Esophagus muscularis mucosa (tissue), 4 donors: ENCODE measurements at regions not wholly inside any gene's neighbourhood (a gene's known extent, or its start where the extent isn't known, plus 50 kb on each side); places are given as distances from the start of the nearest gene placed in this dataset.

ENCODE experiments used
- DNase-seq: peaks from one replicate; pipeline ENCODE4 v3.0.0-alpha.2; 2017; ENCODE audit errors: extremely low spot score
- H3K27ac ChIP-seq, 4 donors: fragments of 200-600 bp; sonication (generic); replicated peaks in 1 of 4; 1 replicate in 3 of 4; 2 replicates in 1 of 4; pipeline ENCODE4 v1.5.1; 2016 to 2019; ENCODE audit warnings: mild to moderate bottlenecking in 1 of 4
- H3K27me3 ChIP-seq, 4 donors: fragments of 200-600 bp; sonication (generic); one replicate each; pipeline versions ENCODE4 v1.5.1 to v1.6.0; 2016 to 2019
- H3K36me3 ChIP-seq, 4 donors: fragments of 200-600 bp; sonication (generic); one replicate each; pipeline ENCODE4 v1.5.1; 2016 to 2019
- H3K4me1 ChIP-seq, 4 donors: fragments of 200-600 bp; sonication (generic); one replicate each; pipeline ENCODE4 v1.5.1; 2016 to 2019
- H3K4me3 ChIP-seq, 4 donors: fragments of 200-600 bp; sonication (generic); 1 replicate in 2 of 4; 2 replicates in 2 of 4; pipeline ENCODE4 v1.5.1; 2016 to 2019; ENCODE audit warnings: mild to moderate bottlenecking in 4 of 4, moderate library complexity in 1 of 4
- H3K9me3 ChIP-seq, 4 donors: fragments of 200-600 bp; sonication (generic); 1 replicate in 3 of 4; 2 replicates in 1 of 4; pipeline ENCODE4 v1.5.1; 2016 to 2019
- EP300 ChIP-seq: sonication (generic); formaldehyde crosslinking; IDR thresholded peaks from one replicate; pipeline ENCODE4 v1.6.1; 2017; ENCODE audit warnings: antibody characterized with exemption
- POLR2A ChIP-seq: fragments of 450-650 bp; IDR thresholded peaks from one replicate; pipeline ENCODE4 v1.6.1; 2017; ENCODE audit warnings: antibody characterized with exemption, moderate library complexity, mild to moderate bottlenecking, low read depth
- POLR2AphosphoS5 ChIP-seq, 2 donors: sonication (generic); formaldehyde crosslinking; IDR thresholded peaks; one replicate each; pipeline ENCODE4 v1.6.1; 2017; ENCODE audit warnings: antibody characterized with exemption in 2 of 2
- WGBS: methylation state at CpG from one replicate; pipeline ENCODE4 v1.1.5; 2018; 5-methylcytosine and 5-hydroxymethylcytosine counted together
- intact Hi-C: fragments of 100-400 bp; cut with DNase I; formaldehyde crosslinking; loops from one replicate; pipeline ENCODE4 v1.15.1; 2023
- TF ChIP-seq, protein P1 (sequence below), 3 experiments: fragments of 200-600 bp in 2 of 3; fragments of 450-650 bp in 1 of 3; sonication (generic) in 2 of 3; IDR thresholded peaks; one replicate each; pipeline ENCODE4 v1.5.1; 2017 to 2019; ENCODE audit warnings: antibody characterized with exemption in 3 of 3, mild to moderate bottlenecking in 2 of 3, moderate library complexity in 1 of 3

DNA sequence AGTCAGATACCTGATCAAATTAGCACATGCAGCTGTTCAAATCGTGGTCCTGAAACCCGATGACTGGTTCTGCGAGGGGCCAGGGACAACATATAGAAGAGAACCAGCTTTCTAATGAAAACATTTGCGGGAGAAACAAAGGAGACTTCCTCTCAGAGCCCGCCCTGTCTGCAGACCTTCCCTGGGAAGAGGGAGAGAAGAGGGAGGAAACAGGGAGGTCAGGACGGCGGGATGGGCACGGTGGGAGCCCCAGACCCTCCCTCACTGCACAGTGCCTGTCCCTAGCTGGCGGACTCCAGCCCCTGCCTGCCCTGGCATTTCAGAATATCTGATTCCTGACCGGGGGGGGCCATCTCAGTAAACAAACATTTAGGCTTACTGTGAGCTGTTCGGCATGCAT lies 317.3 kb downstream of the FOXL1 start:
- TF ChIP-seq POLR2AphosphoS5 (IDR thresholded peaks at IDR 0.05) = no peak
- H3K27me3 ChIP-seq = peaks cover 0 to 51% (median 0%) of the 10 kb centered on the region in 4 donors
- no peak overlapping the region for H3K4me3 ChIP-seq
- DNase-seq = no peak
- H3K9me3 ChIP-seq = no peaks in the 10 kb centered on the region
- H3K27ac ChIP-seq = no peak overlapping the region
- no peaks in the 10 kb centered on the region for H3K4me1 ChIP-seq
- H3K36me3 ChIP-seq = no peaks in the 10 kb centered on the region
- intact Hi-C loops = no loop called here
- WGBS = 42% methylated on average over 9 of the region's 11 CpGs

DNA sequence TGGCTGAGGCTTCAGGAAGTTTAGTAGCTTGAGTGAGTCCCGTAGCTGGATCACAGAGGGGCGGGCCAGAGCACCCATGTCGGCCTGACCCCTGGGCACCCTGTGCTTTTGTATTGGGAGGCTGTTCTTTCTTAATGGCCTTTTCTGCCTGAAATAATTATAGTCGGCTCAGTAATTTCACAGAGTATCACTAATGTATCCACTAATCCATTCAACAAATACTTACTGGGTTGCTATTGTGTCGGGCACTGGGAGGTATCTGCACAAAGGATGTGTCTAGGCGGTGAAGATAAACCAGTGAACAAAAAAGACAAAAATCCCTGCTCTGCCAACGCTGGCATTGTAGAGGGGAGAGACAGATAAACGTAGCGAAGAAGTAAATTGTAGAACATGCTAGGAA lies 318.6 kb downstream of the FOXL1 start:
- H3K9me3 ChIP-seq = no peaks in the 10 kb centered on the region
- no peak for TF ChIP-seq POLR2AphosphoS5 (IDR thresholded peaks at IDR 0.05)
- TF ChIP-seq, protein P1, sequence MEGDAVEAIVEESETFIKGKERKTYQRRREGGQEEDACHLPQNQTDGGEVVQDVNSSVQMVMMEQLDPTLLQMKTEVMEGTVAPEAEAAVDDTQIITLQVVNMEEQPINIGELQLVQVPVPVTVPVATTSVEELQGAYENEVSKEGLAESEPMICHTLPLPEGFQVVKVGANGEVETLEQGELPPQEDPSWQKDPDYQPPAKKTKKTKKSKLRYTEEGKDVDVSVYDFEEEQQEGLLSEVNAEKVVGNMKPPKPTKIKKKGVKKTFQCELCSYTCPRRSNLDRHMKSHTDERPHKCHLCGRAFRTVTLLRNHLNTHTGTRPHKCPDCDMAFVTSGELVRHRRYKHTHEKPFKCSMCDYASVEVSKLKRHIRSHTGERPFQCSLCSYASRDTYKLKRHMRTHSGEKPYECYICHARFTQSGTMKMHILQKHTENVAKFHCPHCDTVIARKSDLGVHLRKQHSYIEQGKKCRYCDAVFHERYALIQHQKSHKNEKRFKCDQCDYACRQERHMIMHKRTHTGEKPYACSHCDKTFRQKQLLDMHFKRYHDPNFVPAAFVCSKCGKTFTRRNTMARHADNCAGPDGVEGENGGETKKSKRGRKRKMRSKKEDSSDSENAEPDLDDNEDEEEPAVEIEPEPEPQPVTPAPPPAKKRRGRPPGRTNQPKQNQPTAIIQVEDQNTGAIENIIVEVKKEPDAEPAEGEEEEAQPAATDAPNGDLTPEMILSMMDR (IDR thresholded peaks at IDR 0.05) = no peak
- TF ChIP-seq POLR2A = no peak
- no peak for TF ChIP-seq EP300
- peaks cover 0 to 37% (median 0%) of the 10 kb centered on the region in 4 donors for H3K27me3 ChIP-seq
- H3K27ac ChIP-seq = no peak overlapping the region
- no peak overlapping the region for H3K4me3 ChIP-seq
- no peak for DNase-seq
- WGBS = 86% methylated on average over 9 of the region's 9 CpGs
- H3K4me1 ChIP-seq = no peaks in the 10 kb centered on the region
- H3K36me3 ChIP-seq = no peaks in the 10 kb centered on the region
- intact Hi-C loops = no loop called here

DNA sequence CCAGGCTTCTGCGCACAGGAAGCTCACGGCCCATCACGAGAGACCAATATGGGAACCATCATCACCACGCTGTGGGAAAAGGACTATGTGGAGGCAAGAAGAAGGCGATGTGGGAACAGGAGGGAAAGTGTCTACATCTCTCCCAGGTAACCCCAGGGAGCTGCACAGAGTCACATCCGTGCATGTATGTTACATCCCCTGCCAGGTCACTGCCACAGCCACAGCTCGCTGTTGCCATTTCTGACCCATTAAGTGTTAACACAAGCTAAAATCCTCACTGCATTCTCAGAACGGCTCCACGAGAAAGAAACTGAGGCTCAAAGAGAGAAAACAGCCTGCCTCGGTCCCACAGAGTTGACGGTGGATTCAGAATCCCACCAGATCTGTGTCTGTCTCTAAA lies 319.1 kb downstream of the FOXL1 start:
- WGBS = 90% methylated on average over 11 of the region's 11 CpGs
- no peaks in the 10 kb centered on the region for H3K9me3 ChIP-seq
- no peak overlapping the region for H3K27ac ChIP-seq
- intact Hi-C loops = no loop called here
- H3K36me3 ChIP-seq = no peaks in the 10 kb centered on the region
- H3K27me3 ChIP-seq = peaks cover 0 to 33% (median 0%) of the 10 kb centered on the region in 4 donors
- H3K4me3 ChIP-seq = no peak overlapping the region
- no peaks in the 10 kb centered on the region for H3K4me1 ChIP-seq
- DNase-seq = no peak
- TF ChIP-seq POLR2AphosphoS5 (IDR thresholded peaks at IDR 0.05) = no peak
- TF ChIP-seq POLR2A = no peak
- TF ChIP-seq, protein P1 (IDR thresholded peaks at IDR 0.05) = no peak
- TF ChIP-seq EP300 = no peak

DNA sequence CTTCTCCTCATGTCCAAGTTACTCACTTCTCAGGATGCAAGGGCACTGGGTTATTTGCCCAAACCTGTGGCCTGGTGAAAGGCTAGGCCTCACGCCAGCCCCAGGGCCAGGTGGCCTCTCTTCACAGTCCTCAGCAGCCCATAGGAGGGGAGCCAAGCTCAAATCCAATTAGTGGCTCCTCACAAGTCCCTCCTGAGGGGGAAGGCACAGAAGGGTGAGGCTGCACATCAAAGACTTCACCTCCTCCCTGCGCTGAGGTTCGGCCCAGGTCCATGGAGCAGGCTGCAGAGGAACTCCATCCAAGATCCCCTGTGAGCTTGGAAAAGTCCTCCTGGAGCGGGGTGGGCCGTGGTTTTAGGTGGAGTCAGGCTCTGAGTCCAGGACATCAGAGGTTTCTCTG lies 320.0 kb downstream of the FOXL1 start:
- Histone ChIP-seq H3K9me3 (no peaks in the 10 kb centered on the region), H3K27me3 (peaks cover 0 to 33% (median 0%) of the 10 kb centered on the region in 4 donors), H3K4me3 (no peak overlapping the region), H3K36me3 (no peaks in the 10 kb centered on the region), H3K4me1 (no peaks in the 10 kb centered on the region), H3K27ac (no peak overlapping the region)
- no peak for DNase-seq
- intact Hi-C loops = no loop called here
- TF ChIP-seq, protein P1 (IDR thresholded peaks at IDR 0.05) = no peak
- no peak for TF ChIP-seq EP300
- no peak for TF ChIP-seq POLR2AphosphoS5 (IDR thresholded peaks at IDR 0.05)
- TF ChIP-seq POLR2A = no peak
- WGBS = 74% methylated on average over 5 of the region's 5 CpGs

DNA sequence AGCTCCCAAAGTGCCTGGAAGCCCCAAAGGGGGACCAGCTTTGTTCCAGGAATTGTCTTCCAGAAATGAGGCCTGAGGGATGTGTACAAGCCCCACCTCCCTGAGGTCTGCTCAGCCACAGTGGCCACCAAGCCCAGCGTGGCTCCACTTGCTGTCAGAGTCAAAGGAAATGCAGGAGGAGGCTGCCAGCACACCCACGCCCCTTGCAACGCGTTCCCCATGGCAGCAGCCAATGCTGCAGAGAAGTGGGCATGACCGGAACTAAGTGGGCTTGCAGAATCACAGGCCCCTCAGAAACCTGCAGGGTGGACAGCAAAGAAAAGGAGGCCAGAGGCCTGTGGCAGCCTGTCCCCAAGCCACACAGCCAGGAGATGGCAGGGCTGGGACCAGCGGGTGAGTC lies 320.8 kb downstream of the FOXL1 start:
- DNase-seq = no peak
- Histone ChIP-seq H3K4me1 (no peaks in the 10 kb centered on the region), H3K4me3 (no peak overlapping the region), H3K27ac (no peak overlapping the region), H3K27me3 (peaks cover 0 to 28% (median 0%) of the 10 kb centered on the region in 4 donors), H3K36me3 (no peaks in the 10 kb centered on the region), H3K9me3 (no peaks in the 10 kb centered on the region)
- intact Hi-C loops = no loop called here
- TF ChIP-seq EP300 (no peak), POLR2AphosphoS5 (IDR thresholded peaks at IDR 0.05) (no peak), POLR2A (no peak)
- TF ChIP-seq, protein P1 (IDR thresholded peaks at IDR 0.05) = no peak
- 97% methylated on average over 5 of the region's 6 CpGs for WGBS
